ENCODE measurements at regions not wholly inside any gene's neighbourhood (a gene's known extent, or its start where the extent isn't known, plus 50 kb on each side); places are given as distances from the start of the nearest gene placed in this dataset.
A peak's percentile ranks its signal among the peaks of the same experiment; 100 is the strongest.

- no peak for TF ChIP-seq CTCF (conservative IDR thresholded peaks at IDR 0.05; ENCODE audit: low read depth)
- ChIA-PET CTCF (interaction anchor here (1.0 kb wide), 1 partner anchor 33 kb away, joined by 4 read pairs; no protein-coding TSS in a partner anchor), POLR2A (ENCODE audit: low non-redundant PET) (no interaction called here)
- no peak overlapping the region for H3K27ac ChIP-seq
- DNase-seq (ENCODE audit: low spot score): no peak
Measured at GRCh38 chr9:115212125-115212605, 94.2 kb upstream of the TNC start.

- ChIA-PET CTCF (no interaction called here), POLR2A (ENCODE audit: low non-redundant PET) (no interaction called here)
- TF ChIP-seq CTCF (conservative IDR thresholded peaks at IDR 0.05; ENCODE audit: low read depth): no peak
- no peak overlapping the region for H3K27ac ChIP-seq
- DNase-seq (ENCODE audit: low spot score): no peak
Measured at GRCh38 chr9:115212832-115213231, 94.9 kb upstream of the TNC start.

- CTCF ChIA-PET: interaction anchor here (0.6 to 0.8 kb wide), 10 partner anchors 9 to 491 kb away, joined by 3 to 8 read pairs (median 3); no protein-coding TSS in a partner anchor
Measured at GRCh38 chr9:115213818-115214334, 95.9 kb upstream of the TNC start.

GRCh38 chr9:115216873-115217272 lies 98.9 kb upstream of the TNC start:
- no peak for DNase-seq (ENCODE audit: low spot score)
- ChIA-PET CTCF (no interaction called here), POLR2A (ENCODE audit: low non-redundant PET) (no interaction called here)
- no peak for TF ChIP-seq CTCF (conservative IDR thresholded peaks at IDR 0.05; ENCODE audit: low read depth)
- no peak overlapping the region for H3K27ac ChIP-seq

More at GRCh38 chr9:115213818-115214334, 95.9 kb upstream of the TNC start:
- peak; percentile 98 for DNase-seq (ENCODE audit: low spot score)
- no peak overlapping the region for H3K27ac ChIP-seq
- no peak for TF ChIP-seq CTCF (conservative IDR thresholded peaks at IDR 0.05; ENCODE audit: low read depth)
- POLR2A ChIA-PET (ENCODE audit: low non-redundant PET): interaction anchor here (0.6 kb wide), 1 partner anchor 32 kb away, joined by 8 read pairs; no protein-coding TSS in a partner anchor

- H3K27ac ChIP-seq: no peak overlapping the region
- ChIA-PET CTCF (interaction anchor here (0.6 to 1.4 kb wide), 4 partner anchors 14 to 212 kb away, joined by 3 to 5 read pairs (median 4); no protein-coding TSS in a partner anchor), POLR2A (ENCODE audit: low non-redundant PET) (interaction anchor here (0.6 kb wide), 1 partner anchor 11 kb away, joined by 11 read pairs; no protein-coding TSS in a partner anchor)
- TF ChIP-seq CTCF (conservative IDR thresholded peaks at IDR 0.05; ENCODE audit: low read depth): no peak
- DNase-seq (ENCODE audit: low spot score): peak; percentile 82
Measured at GRCh38 chr9:115220319-115221005, 102.5 kb upstream of the TNC start.

- DNase-seq (ENCODE audit: low spot score): no peak
- TF ChIP-seq CTCF (conservative IDR thresholded peaks at IDR 0.05; ENCODE audit: low read depth): no peak
- POLR2A ChIA-PET (ENCODE audit: low non-redundant PET): no interaction called here
- CTCF ChIA-PET: no interaction called here
- H3K27ac ChIP-seq: no peak overlapping the region
Measured at GRCh38 chr9:115223471-115223870, 105.5 kb upstream of the TNC start.

Data from RWPE1 (cell line).